IPS-18c (cell line): ENCODE measurements at regions not wholly inside any gene's neighbourhood (a gene's known extent, or its start where the extent isn't known, plus 50 kb on each side); places are given as distances from the start of the nearest gene placed in this dataset.
"Not testable (repeated sequence)": the region's sequence is repeated elsewhere in the genome, so short reads cannot be mapped to it uniquely, and the experiment has no call there.

ENCODE experiments used
- H3K4me3 ChIP-seq: 2 replicates; pipeline ENCODE4 v1.7.0; 2013; ENCODE audit warnings: low read depth, mild to moderate bottlenecking, low read length, moderate library complexity; ENCODE audit not compliant: insufficient read depth
- H3K9me3 ChIP-seq: one replicate; pipeline ENCODE4 v1.6.1; 2013; ENCODE audit warnings: mild to moderate bottlenecking, low read length, moderate library complexity; ENCODE audit not compliant: control insufficient read depth, insufficient read depth

GRCh38 chr2:209121691-209122090 lies 302.2 kb upstream of the MAP2 start:
- H3K4me3 ChIP-seq, result no peak overlapping the region
- no peaks in the 10 kb centered on the region for H3K9me3 ChIP-seq

GRCh38 chr2:209125291-209125690 lies 298.6 kb upstream of the MAP2 start:
- Histone ChIP-seq H3K9me3 (no peaks in the 10 kb centered on the region), H3K4me3 (no peak overlapping the region)

- Histone ChIP-seq H3K9me3 (no peaks in the 10 kb centered on the region), H3K4me3 (no peak overlapping the region)
Observed at GRCh38 chr2:209138079-209138478, 285.8 kb upstream of the MAP2 start.

- no peak overlapping the region for H3K4me3 ChIP-seq
- no peaks in the 10 kb centered on the region for H3K9me3 ChIP-seq
Observed at GRCh38 chr2:209141142-209141541, 282.7 kb upstream of the MAP2 start.

- no peaks in the 10 kb centered on the region for H3K9me3 ChIP-seq
- H3K4me3 ChIP-seq, result no peak overlapping the region
Observed at GRCh38 chr2:209141818-209142217, 282.0 kb upstream of the MAP2 start.

GRCh38 chr2:209145220-209145691 lies 278.6 kb upstream of the MAP2 start:
- H3K4me3 ChIP-seq, H3K9me3 ChIP-seq: not testable (repeated sequence)

- H3K9me3 ChIP-seq, result no peaks in the 10 kb centered on the region
- H3K4me3 ChIP-seq, result no peak overlapping the region
Observed at GRCh38 chr2:209145941-209146681, 277.7 kb upstream of the MAP2 start.

- Histone ChIP-seq H3K4me3 (no peak overlapping the region), H3K9me3 (no peaks in the 10 kb centered on the region)
Observed at GRCh38 chr2:209146682-209147320, 277.0 kb upstream of the MAP2 start.

GRCh38 chr2:209147981-209148380 lies 275.9 kb upstream of the MAP2 start:
- no peaks in the 10 kb centered on the region for H3K9me3 ChIP-seq
- H3K4me3 ChIP-seq, result no peak overlapping the region

GRCh38 chr2:209160800-209161588 lies 262.9 kb upstream of the MAP2 start:
- H3K9me3 ChIP-seq, result no peaks in the 10 kb centered on the region
- no peak overlapping the region for H3K4me3 ChIP-seq

- Histone ChIP-seq H3K9me3 (no peaks in the 10 kb centered on the region), H3K4me3 (no peak overlapping the region)
Observed at GRCh38 chr2:209162129-209162528, 261.7 kb upstream of the MAP2 start.

GRCh38 chr2:209181984-209182383 lies 241.9 kb upstream of the MAP2 start:
- Histone ChIP-seq H3K9me3 (peaks cover 2% of the 10 kb centered on the region), H3K4me3 (no peak overlapping the region)

- not testable (repeated sequence) for H3K4me3 ChIP-seq, H3K9me3 ChIP-seq
Observed at GRCh38 chr2:209186886-209187285, 237.0 kb upstream of the MAP2 start.

- no peak overlapping the region for H3K4me3 ChIP-seq
- no peaks in the 10 kb centered on the region for H3K9me3 ChIP-seq
Observed at GRCh38 chr2:209189893-209190292, 234.0 kb upstream of the MAP2 start.

GRCh38 chr2:209191139-209191538 lies 232.7 kb upstream of the MAP2 start:
- H3K9me3 ChIP-seq, result no peaks in the 10 kb centered on the region
- no peak overlapping the region for H3K4me3 ChIP-seq

- H3K9me3 ChIP-seq, result no peaks in the 10 kb centered on the region
- no peak overlapping the region for H3K4me3 ChIP-seq
Observed at GRCh38 chr2:209194717-209195116, 229.1 kb upstream of the MAP2 start.

- H3K9me3 ChIP-seq, result no peaks in the 10 kb centered on the region
- H3K4me3 ChIP-seq, result no peak overlapping the region
Observed at GRCh38 chr2:209208211-209208610, 215.6 kb upstream of the MAP2 start.

GRCh38 chr2:209209943-209210342 lies 213.9 kb upstream of the MAP2 start:
- Histone ChIP-seq H3K4me3 (no peak overlapping the region), H3K9me3 (no peaks in the 10 kb centered on the region)
